Hepatocyte (in vitro differentiated cells): ENCODE measurements at regions not wholly inside any gene's neighbourhood (a gene's known extent, or its start where the extent isn't known, plus 50 kb on each side); places are given as distances from the start of the nearest gene placed in this dataset.

Source experiments
- EZH2phosphoT487 ChIP-seq: fragments of 200-600 bp; sonication (generic); IDR thresholded peaks from one replicate; pipeline ENCODE4 v1.6.1; 2018; ENCODE audit warnings: antibody characterized with exemption, mild to moderate bottlenecking, low read depth, moderate library complexity; ENCODE audit not compliant: unreplicated experiment, severe bottlenecking
- TF ChIP-seq, protein P1 (sequence below): fragments of 200-600 bp; sonication (generic); IDR thresholded peaks from 2 replicates; pipeline ENCODE4 v1.5.1; 2016; ENCODE audit warnings: antibody characterized with exemption, mild to moderate bottlenecking; ENCODE audit not compliant: poor library complexity

DNA sequence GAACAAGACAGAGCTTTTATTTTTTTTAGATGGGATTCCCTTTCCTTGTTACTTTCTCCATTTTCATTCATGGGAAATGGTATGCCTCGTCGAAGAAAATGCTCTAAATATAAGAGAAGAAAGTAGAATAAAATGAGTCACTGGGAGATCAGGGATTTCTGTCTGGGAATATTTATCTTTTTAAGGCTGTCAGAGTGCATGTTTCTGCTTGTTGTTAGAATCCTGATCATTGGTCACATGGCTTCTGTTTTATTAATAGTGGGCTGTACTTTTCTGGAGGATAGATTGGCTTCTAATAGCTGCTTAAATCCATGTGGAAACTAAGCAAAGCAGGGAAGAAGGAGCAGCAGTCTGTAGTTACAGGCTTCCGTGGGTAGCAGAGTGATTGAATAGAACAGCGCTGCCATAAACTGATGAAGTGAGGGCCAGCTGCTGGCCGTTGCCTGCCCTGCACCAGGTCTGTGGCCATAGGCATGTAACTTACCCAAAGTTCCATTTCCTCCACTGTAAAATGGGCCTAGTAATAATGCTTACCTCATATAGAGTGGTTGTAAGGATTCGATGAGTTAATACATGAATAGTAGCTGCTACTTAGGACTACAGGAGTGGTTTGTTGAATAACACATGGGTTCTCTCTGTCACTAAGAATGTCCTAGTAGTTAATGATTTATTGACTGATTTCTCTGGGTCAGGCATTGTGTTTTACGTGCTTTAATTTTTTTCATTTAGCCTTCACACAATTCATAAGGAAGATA is 289.9 kb downstream of the SATB1 start:
- TF ChIP-seq, protein P1, sequence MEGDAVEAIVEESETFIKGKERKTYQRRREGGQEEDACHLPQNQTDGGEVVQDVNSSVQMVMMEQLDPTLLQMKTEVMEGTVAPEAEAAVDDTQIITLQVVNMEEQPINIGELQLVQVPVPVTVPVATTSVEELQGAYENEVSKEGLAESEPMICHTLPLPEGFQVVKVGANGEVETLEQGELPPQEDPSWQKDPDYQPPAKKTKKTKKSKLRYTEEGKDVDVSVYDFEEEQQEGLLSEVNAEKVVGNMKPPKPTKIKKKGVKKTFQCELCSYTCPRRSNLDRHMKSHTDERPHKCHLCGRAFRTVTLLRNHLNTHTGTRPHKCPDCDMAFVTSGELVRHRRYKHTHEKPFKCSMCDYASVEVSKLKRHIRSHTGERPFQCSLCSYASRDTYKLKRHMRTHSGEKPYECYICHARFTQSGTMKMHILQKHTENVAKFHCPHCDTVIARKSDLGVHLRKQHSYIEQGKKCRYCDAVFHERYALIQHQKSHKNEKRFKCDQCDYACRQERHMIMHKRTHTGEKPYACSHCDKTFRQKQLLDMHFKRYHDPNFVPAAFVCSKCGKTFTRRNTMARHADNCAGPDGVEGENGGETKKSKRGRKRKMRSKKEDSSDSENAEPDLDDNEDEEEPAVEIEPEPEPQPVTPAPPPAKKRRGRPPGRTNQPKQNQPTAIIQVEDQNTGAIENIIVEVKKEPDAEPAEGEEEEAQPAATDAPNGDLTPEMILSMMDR, result no peak
- no peak for TF ChIP-seq EZH2phosphoT487
